ENCODE measurements at regions not wholly inside any gene's neighbourhood (a gene's known extent, or its start where the extent isn't known, plus 50 kb on each side); places are given as distances from the start of the nearest gene placed in this dataset.

GRCh38 chr5:176169393-176170063 is 68.7 kb upstream of the SIMC1 start:
- no peak for TF ChIP-seq CTCF (IDR thresholded peaks at IDR 0.05; ENCODE audit: extremely low read depth, insufficient read depth, missing control alignments)
- in situ Hi-C loops (cut with MboI; ENCODE audit: low pct_unique_long_range_greater_than_20kb, low sequenced_read_pairs, unreplicated experiment), result no loop called here
- no peak for DNase-seq (ENCODE audit: low spot score)

- in situ Hi-C loops (cut with MboI; ENCODE audit: low pct_unique_long_range_greater_than_20kb, low sequenced_read_pairs, unreplicated experiment), result no loop called here
- DNase-seq (ENCODE audit: low spot score), result no peak
These were observed 68.1 kb upstream of the SIMC1 start for GRCh38 chr5:176170084-176170483.

GRCh38 chr5:176171171-176171760 is 67.0 kb upstream of the SIMC1 start:
- TF ChIP-seq CTCF (IDR thresholded peaks at IDR 0.05; ENCODE audit: extremely low read depth, insufficient read depth, missing control alignments), result no peak
- DNase-seq (ENCODE audit: low spot score), result no peak
- in situ Hi-C loops (cut with MboI; ENCODE audit: low pct_unique_long_range_greater_than_20kb, low sequenced_read_pairs, unreplicated experiment), result no loop called here

More at GRCh38 chr5:176170084-176170483, 68.1 kb upstream of the SIMC1 start:
- TF ChIP-seq CTCF (IDR thresholded peaks at IDR 0.05; ENCODE audit: extremely low read depth, insufficient read depth, missing control alignments), result no peak

GRCh38 chr5:176172246-176172645 is 66.0 kb upstream of the SIMC1 start:
- in situ Hi-C loops (cut with MboI; ENCODE audit: low pct_unique_long_range_greater_than_20kb, low sequenced_read_pairs, unreplicated experiment), result no loop called here
- TF ChIP-seq CTCF (IDR thresholded peaks at IDR 0.05; ENCODE audit: extremely low read depth, insufficient read depth, missing control alignments), result no peak
- DNase-seq (ENCODE audit: low spot score), result no peak

GRCh38 chr5:176173647-176174046 is 64.6 kb upstream of the SIMC1 start:
- no peak for TF ChIP-seq CTCF (IDR thresholded peaks at IDR 0.05; ENCODE audit: extremely low read depth, insufficient read depth, missing control alignments)
- in situ Hi-C loops (cut with MboI; ENCODE audit: low pct_unique_long_range_greater_than_20kb, low sequenced_read_pairs, unreplicated experiment), result no loop called here
- no peak for DNase-seq (ENCODE audit: low spot score)

GRCh38 chr5:176174345-176175025 is 63.7 kb upstream of the SIMC1 start:
- no peak for DNase-seq (ENCODE audit: low spot score)
- in situ Hi-C loops (cut with MboI; ENCODE audit: low pct_unique_long_range_greater_than_20kb, low sequenced_read_pairs, unreplicated experiment), result no loop called here
- TF ChIP-seq CTCF (IDR thresholded peaks at IDR 0.05; ENCODE audit: extremely low read depth, insufficient read depth, missing control alignments), result no peak
